Kidney (tissue), 13 donors: ENCODE measurements at regions not wholly inside any gene's neighbourhood (a gene's known extent, or its start where the extent isn't known, plus 50 kb on each side); places are given as distances from the start of the nearest gene placed in this dataset.

Source experiments
- DNase-seq, 5 donors: peaks; one replicate each; pipeline ENCODE4 v3.0.0-alpha.2; 2013 to 2020
- FAIRE-seq: peaks from 2 replicates; lab custom pipeline; 2012; peaks lifted over from hg19 to GRCh38; lab: Jason Lieb, UNC
- H3K27ac ChIP-seq, 2 donors: one replicate each; pipeline ENCODE4 v1.7.0; 2013; ENCODE audit warnings: low read depth in 2 of 2, low read length in 2 of 2, inconsistent platforms in 1 of 2
- H3K27me3 ChIP-seq: one replicate; pipeline ENCODE4 v1.7.1; 2013; ENCODE audit warnings: low read length, inconsistent platforms; ENCODE audit not compliant: control insufficient read depth, insufficient read depth
- H3K36me3 ChIP-seq, 3 donors: one replicate each; pipeline versions ENCODE4 v1.7.0 to v1.7.1; 2013; ENCODE audit warnings: low read length in 3 of 3, control low read depth in 1 of 3, inconsistent platforms in 1 of 3; ENCODE audit not compliant: insufficient read depth in 3 of 3, control insufficient read depth in 2 of 3
- H3K4me1 ChIP-seq, 3 donors: one replicate each; pipeline versions ENCODE4 v1.7.0 to v1.7.1; 2013; ENCODE audit warnings: low read length in 3 of 3, inconsistent platforms in 1 of 3, low read depth in 1 of 3; ENCODE audit not compliant: control insufficient read depth in 2 of 3, insufficient read depth in 2 of 3
- H3K4me3 ChIP-seq, 3 donors: one replicate each; pipeline versions ENCODE4 v1.7.0 to v1.8.1; 2013; ENCODE audit warnings: low read length in 3 of 3, control low read depth in 1 of 3, inconsistent platforms in 1 of 3
- H3K9ac ChIP-seq, 3 donors: one replicate each; pipeline versions ENCODE4 v1.7.0 to v1.7.1; 2013; ENCODE audit warnings: low read length in 3 of 3, control low read depth in 1 of 3, inconsistent platforms in 1 of 3
- H3K9me3 ChIP-seq, 3 donors: one replicate each; pipeline versions ENCODE4 v1.7.0 to v1.7.1; 2013; ENCODE audit warnings: low read length in 3 of 3, control low read depth in 1 of 3, inconsistent platforms in 1 of 3; ENCODE audit not compliant: control insufficient read depth in 2 of 3, insufficient read depth in 1 of 3
- intact Hi-C: fragments of 100-400 bp; cut with DNase I; formaldehyde crosslinking; loops from one replicate; pipeline ENCODE4 v1.11.1; 2022
- TF ChIP-seq, protein P1 (sequence below): IDR thresholded peaks from 3 replicates; pipeline ENCODE4 v1.5.1; 2012; ENCODE audit warnings: mild to moderate bottlenecking, moderate library complexity, borderline replicate concordance; ENCODE audit not compliant: insufficient read depth; ENCODE audit errors: extremely low read depth
- donor health status: control.
- donor health status: control.
- donor health status: control.
- donor health status: control.
- donor health status: control.
- donor health status: DM: yes; HTN: yes; CAD: no.
- donor health status: Normal renal cell carcinoma (clear cell type).

DNA sequence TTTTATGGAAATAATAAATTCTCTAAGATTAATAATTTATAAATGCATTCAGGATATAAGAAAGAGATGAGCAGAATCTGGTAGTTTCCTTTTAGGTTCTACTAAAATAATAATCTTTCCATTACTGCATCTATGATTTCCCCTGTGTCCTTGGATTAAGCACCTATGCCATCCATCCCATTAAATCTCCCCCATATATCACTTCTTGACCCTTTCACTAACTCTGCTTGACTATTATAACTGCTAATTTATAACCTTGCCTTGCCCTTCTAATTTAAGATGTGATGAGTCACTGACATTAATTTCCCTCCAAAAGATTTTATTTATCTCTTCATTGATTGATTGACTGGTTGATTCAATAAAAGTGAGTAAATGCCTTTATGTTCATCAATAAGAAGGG lies 348.3 kb upstream of the LRATD1 start:
- Histone ChIP-seq H3K36me3 (no peaks in the 10 kb centered on the region), H3K4me3 (no peak overlapping the region), H3K9me3 (no peaks in the 10 kb centered on the region), H3K27ac (no peak overlapping the region), H3K4me1 (no peaks in the 10 kb centered on the region), H3K27me3 (no peaks in the 10 kb centered on the region), H3K9ac (no peak overlapping the region)
- TF ChIP-seq, protein P1, sequence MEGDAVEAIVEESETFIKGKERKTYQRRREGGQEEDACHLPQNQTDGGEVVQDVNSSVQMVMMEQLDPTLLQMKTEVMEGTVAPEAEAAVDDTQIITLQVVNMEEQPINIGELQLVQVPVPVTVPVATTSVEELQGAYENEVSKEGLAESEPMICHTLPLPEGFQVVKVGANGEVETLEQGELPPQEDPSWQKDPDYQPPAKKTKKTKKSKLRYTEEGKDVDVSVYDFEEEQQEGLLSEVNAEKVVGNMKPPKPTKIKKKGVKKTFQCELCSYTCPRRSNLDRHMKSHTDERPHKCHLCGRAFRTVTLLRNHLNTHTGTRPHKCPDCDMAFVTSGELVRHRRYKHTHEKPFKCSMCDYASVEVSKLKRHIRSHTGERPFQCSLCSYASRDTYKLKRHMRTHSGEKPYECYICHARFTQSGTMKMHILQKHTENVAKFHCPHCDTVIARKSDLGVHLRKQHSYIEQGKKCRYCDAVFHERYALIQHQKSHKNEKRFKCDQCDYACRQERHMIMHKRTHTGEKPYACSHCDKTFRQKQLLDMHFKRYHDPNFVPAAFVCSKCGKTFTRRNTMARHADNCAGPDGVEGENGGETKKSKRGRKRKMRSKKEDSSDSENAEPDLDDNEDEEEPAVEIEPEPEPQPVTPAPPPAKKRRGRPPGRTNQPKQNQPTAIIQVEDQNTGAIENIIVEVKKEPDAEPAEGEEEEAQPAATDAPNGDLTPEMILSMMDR: no peak
- intact Hi-C loops: no loop called here
- DNase-seq (no peak), FAIRE-seq (no peak)

DNA sequence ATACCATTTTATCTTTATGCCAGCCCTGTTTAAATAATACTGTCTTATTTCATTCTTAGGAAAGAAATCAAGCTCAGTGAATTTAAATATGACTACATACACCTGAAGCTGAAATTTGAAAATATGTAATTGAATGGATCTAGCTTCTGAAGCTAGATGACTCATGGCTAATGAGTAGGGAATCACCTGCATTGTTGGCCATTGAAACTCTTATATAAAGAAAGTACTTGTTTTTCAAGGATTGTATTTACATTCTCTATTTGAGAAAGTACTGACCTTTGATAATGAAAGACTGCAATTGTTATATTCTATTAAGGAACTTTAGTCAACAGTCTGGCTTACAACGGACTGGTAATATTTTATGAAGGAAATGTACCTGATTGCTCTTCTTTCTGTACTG lies 346.7 kb upstream of the LRATD1 start:
- H3K4me1 ChIP-seq: no peaks in the 10 kb centered on the region
- H3K36me3 ChIP-seq: no peaks in the 10 kb centered on the region
- no peak overlapping the region for H3K9ac ChIP-seq
- H3K27me3 ChIP-seq: no peaks in the 10 kb centered on the region
- H3K9me3 ChIP-seq: no peaks in the 10 kb centered on the region
- FAIRE-seq (no peak), DNase-seq (no peak)
- no peak overlapping the region for H3K27ac ChIP-seq
- intact Hi-C loops: no loop called here
- TF ChIP-seq, protein P1: no peak
- H3K4me3 ChIP-seq: no peak overlapping the region

DNA sequence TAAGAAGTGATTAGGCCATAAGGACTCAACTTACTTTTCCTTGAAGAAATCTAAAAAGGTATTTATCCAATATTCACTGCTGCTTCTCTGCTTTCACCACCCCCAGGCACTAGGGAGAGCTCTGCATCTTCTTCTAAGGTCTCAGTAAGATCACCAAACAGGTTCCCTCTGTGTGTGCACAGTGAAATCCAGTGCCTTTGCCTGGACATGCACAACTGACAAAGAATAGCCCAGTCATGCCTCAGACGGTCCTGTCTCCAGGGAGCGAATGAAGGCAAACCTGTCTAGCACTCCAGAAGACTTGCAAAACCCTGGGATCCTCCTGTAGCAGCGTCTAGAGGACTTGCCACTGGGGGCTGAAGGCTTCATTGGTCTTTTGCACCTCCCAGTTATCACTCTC lies 344.5 kb upstream of the LRATD1 start:
- FAIRE-seq (no peak), DNase-seq (peak in 3 of 5 donors; percentile 3 to 16 (median 3))
- Histone ChIP-seq H3K9me3 (no peaks in the 10 kb centered on the region), H3K27ac (no peak overlapping the region), H3K27me3 (no peaks in the 10 kb centered on the region), H3K4me1 (no peaks in the 10 kb centered on the region), H3K9ac (no peak overlapping the region), H3K4me3 (no peak overlapping the region), H3K36me3 (no peaks in the 10 kb centered on the region)
- TF ChIP-seq, protein P1: no peak
- intact Hi-C loops: no loop called here

DNA sequence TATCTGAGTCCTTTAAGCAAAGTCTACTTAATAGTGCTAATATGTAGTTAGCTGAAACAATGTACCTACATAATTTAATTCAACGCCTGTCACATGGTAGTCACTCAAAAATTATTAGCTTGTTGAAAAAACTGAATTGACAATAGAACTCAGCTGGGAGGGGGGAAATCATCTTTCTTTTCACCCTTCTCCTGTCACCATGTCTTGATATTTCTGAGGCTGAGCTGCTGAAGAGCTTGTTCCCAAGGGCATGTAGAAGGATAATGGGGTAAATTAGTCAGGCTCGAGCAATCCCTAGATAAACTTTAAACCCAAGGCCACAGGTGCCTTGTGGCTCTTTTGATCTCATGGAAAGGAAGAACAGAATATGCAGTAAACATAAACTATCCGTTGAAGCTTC lies 339.6 kb upstream of the LRATD1 start:
- no peak for FAIRE-seq
- H3K27ac ChIP-seq: no peak overlapping the region
- no peaks in the 10 kb centered on the region for H3K27me3 ChIP-seq
- DNase-seq: peak in 1 of 5 donors; percentile 11
- no peak overlapping the region for H3K9ac ChIP-seq
- no peaks in the 10 kb centered on the region for H3K9me3 ChIP-seq
- no peak overlapping the region for H3K4me3 ChIP-seq
- H3K36me3 ChIP-seq: no peaks in the 10 kb centered on the region
- TF ChIP-seq, protein P1: no peak
- intact Hi-C loops: no loop called here
- H3K4me1 ChIP-seq: no peaks in the 10 kb centered on the region
